Fibroblast of villous mesenchyme (primary cell): ENCODE measurements at regions not wholly inside any gene's neighbourhood (a gene's known extent, or its start where the extent isn't known, plus 50 kb on each side); places are given as distances from the start of the nearest gene placed in this dataset.

ENCODE experiments used
- DNase-seq: peaks from one replicate; pipeline ENCODE4 v3.0.0-alpha.2; 2010; ENCODE audit warnings: low read depth
- H3K4me3 ChIP-seq: 2 replicates; pipeline ENCODE4 v1.5.1; 2011; ENCODE audit warnings: low read depth, mild to moderate bottlenecking, low read length
- CTCF ChIP-seq: IDR thresholded peaks from 2 replicates; pipeline ENCODE4 v1.5.1; 2012; ENCODE audit warnings: low read depth, mild to moderate bottlenecking, low read length; ENCODE audit not compliant: insufficient read depth

GRCh38 chr20:17026346-17026745 lies 200.5 kb upstream of the PCSK2 start:
- no peak overlapping the region for H3K4me3 ChIP-seq
- no peak for DNase-seq
- TF ChIP-seq CTCF: no peak

DNA sequence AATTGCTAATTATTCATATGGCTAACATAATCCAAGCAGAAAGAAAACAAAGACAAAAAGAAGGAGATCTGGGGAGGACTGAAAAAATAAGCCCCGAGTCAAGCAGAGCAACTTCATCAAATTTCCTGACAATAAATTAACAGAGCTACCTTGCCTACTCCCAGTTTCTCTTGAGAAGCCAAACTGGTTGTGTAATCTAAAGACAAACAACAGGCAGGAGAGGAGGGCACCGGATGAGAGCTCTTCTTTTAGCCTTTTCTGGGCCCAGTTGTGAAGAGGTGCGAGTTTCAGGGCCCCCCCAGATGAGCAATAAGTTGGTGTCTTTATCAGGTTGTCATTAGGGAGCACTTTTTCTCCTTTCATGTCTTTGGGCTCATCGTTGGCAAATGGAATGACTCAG lies 197.1 kb upstream of the PCSK2 start:
- DNase-seq: no peak
- no peak for TF ChIP-seq CTCF
- H3K4me3 ChIP-seq: no peak overlapping the region

GRCh38 chr20:17036541-17036940 lies 190.3 kb upstream of the PCSK2 start:
- no peak overlapping the region for H3K4me3 ChIP-seq
- TF ChIP-seq CTCF: no peak
- DNase-seq: no peak

GRCh38 chr20:17042122-17042521 lies 184.7 kb upstream of the PCSK2 start:
- no peak for DNase-seq
- no peak for TF ChIP-seq CTCF

GRCh38 chr20:17043323-17043722 lies 183.5 kb upstream of the PCSK2 start:
- no peak overlapping the region for H3K4me3 ChIP-seq
- no peak for TF ChIP-seq CTCF
- DNase-seq: no peak

More at GRCh38 chr20:17042122-17042521, 184.7 kb upstream of the PCSK2 start:
- no peak overlapping the region for H3K4me3 ChIP-seq

- H3K4me3 ChIP-seq: no peak overlapping the region
- TF ChIP-seq CTCF: no peak
- no peak for DNase-seq
Observed at GRCh38 chr20:17044891-17045290, 181.9 kb upstream of the PCSK2 start.

- DNase-seq: no peak
- no peak for TF ChIP-seq CTCF
- H3K4me3 ChIP-seq: no peak overlapping the region
Observed at GRCh38 chr20:17059465-17059864, 167.4 kb upstream of the PCSK2 start.
